Endothelial cell of umbilical vein (primary cell): ENCODE measurements at regions not wholly inside any gene's neighbourhood (a gene's known extent, or its start where the extent isn't known, plus 50 kb on each side); places are given as distances from the start of the nearest gene placed in this dataset.

ENCODE experiments used
- BruUV-seq: library from RNA; stranded (reverse); fragments of 400-500 nt; replicated peaks from 2 replicates; lab custom pipeline; 2021; lab: Mats Ljungman, UMichigan
- CTCF ChIA-PET: fragments of 300-600, 350-600 bp; sonication (Branson Sonifier 250); formaldehyde crosslinking; loops from one replicate; lab custom pipeline; 2021; ENCODE audit warnings: antibody characterized with exemption, inconsistent platforms; lab: Charles Lee
- POLR2A ChIA-PET: fragments of 300-600, 350-600 bp; sonication (Branson Sonifier 250); formaldehyde crosslinking; loops from one replicate; lab custom pipeline; 2021; ENCODE audit warnings: antibody characterized with exemption, inconsistent platforms; lab: Charles Lee
- DNase-seq: peaks from one replicate; pipeline ENCODE4 v3.0.0-alpha.2; 2011; ENCODE audit warnings: low read depth, low spot score
- FAIRE-seq: peaks from 2 replicates; lab custom pipeline; 2011; peaks lifted over from hg19 to GRCh38; lab: Jason Lieb, UNC
- H2AFZ ChIP-seq: 2 replicates; pipeline ENCODE4 v1.6.0; 2012; ENCODE audit warnings: low read depth, low read length, control low read depth, inconsistent platforms
- H3K27ac ChIP-seq: 2 replicates; pipeline ENCODE4 v1.5.1; 2011; ENCODE audit warnings: low read depth, mild to moderate bottlenecking, control low read depth, low read length, moderate library complexity; ENCODE audit not compliant: insufficient read depth
- H3K27me3 ChIP-seq, 2 experiments: 2 replicates each; pipeline versions ENCODE4 v1.6.0 to v1.6.1; 2011; ENCODE audit warnings: low read length in 2 of 2, mixed read lengths in 1 of 2; ENCODE audit not compliant: control insufficient read depth in 2 of 2, insufficient read depth in 2 of 2
- H3K36me3 ChIP-seq, 2 experiments: 2 replicates in 1 of 2; 3 replicates in 1 of 2; pipeline ENCODE4 v1.5.1; 2011; ENCODE audit warnings: low read length in 2 of 2, mild to moderate bottlenecking in 1 of 2, moderate library complexity in 1 of 2; ENCODE audit not compliant: control insufficient read depth in 2 of 2, insufficient read depth in 2 of 2; ENCODE audit errors: extremely low read depth in 1 of 2
- H3K4me1 ChIP-seq: 3 replicates; pipeline ENCODE4 v1.5.1; 2011; ENCODE audit warnings: mild to moderate bottlenecking, low read length; ENCODE audit not compliant: control insufficient read depth, insufficient read depth; ENCODE audit errors: extremely low read depth
- H3K4me2 ChIP-seq: 2 replicates; pipeline ENCODE4 v1.6.1; 2011; ENCODE audit warnings: low read length, control low read depth, mixed read lengths; ENCODE audit not compliant: insufficient read depth
- H3K4me3 ChIP-seq, 3 experiments: fragments of 200-600 bp in 1 of 3; sonication (generic), shearing (Covaris generic) in 1 of 3; replicated peaks in 1 of 3; 2 replicates each; pipeline ENCODE4 v1.5.1; 2011 to 2016; ENCODE audit warnings: control low read depth in 3 of 3, low read length in 3 of 3, mild to moderate bottlenecking in 2 of 3, inconsistent platforms in 1 of 3, low read depth in 1 of 3, moderate library complexity in 1 of 3; ENCODE audit not compliant: insufficient read depth in 1 of 3
- H3K79me2 ChIP-seq: 2 replicates; pipeline ENCODE4 v1.6.0; 2012; ENCODE audit warnings: low read length, inconsistent platforms; ENCODE audit not compliant: control insufficient read depth, insufficient read depth
- H3K9ac ChIP-seq: replicated peaks from 2 replicates; pipeline ENCODE3; 2011; ENCODE audit warnings: low read length, control low read depth; ENCODE audit not compliant: insufficient read depth; ENCODE audit errors: extremely low read depth
- H3K9me1 ChIP-seq: replicated peaks from 3 replicates; pipeline ENCODE4 v1.6.0; 2011; ENCODE audit warnings: mild to moderate bottlenecking, low read length; ENCODE audit not compliant: control insufficient read depth, insufficient read depth; ENCODE audit errors: extremely low read depth
- H3K9me3 ChIP-seq: replicated peaks from 2 replicates; pipeline ENCODE4 v1.5.1; 2012; ENCODE audit warnings: low read length, inconsistent platforms; ENCODE audit not compliant: control insufficient read depth, insufficient read depth
- H4K20me1 ChIP-seq: replicated peaks from 2 replicates; pipeline ENCODE3; 2011; ENCODE audit warnings: mild to moderate bottlenecking, low read length; ENCODE audit not compliant: control insufficient read depth, insufficient read depth; ENCODE audit errors: extremely low read depth
- EZH2 ChIP-seq: IDR thresholded peaks from 2 replicates; pipeline ENCODE4 v1.6.1; 2012; ENCODE audit warnings: borderline replicate concordance, low read depth, mild to moderate bottlenecking, moderate library complexity, low read length, inconsistent platforms; ENCODE audit not compliant: severe bottlenecking
- FOS ChIP-seq: IDR thresholded peaks from 2 replicates; pipeline ENCODE4 v1.6.1; 2011; ENCODE audit warnings: mild to moderate bottlenecking, low read length, moderate library complexity, borderline replicate concordance; ENCODE audit not compliant: insufficient read depth
- GATA2 ChIP-seq: IDR thresholded peaks from 2 replicates; pipeline ENCODE4 v1.7.0; 2011; ENCODE audit warnings: low read depth, mild to moderate bottlenecking, moderate library complexity, mixed read lengths, low read length; ENCODE audit not compliant: insufficient read length, insufficient read depth
- JUN ChIP-seq: IDR thresholded peaks from 2 replicates; pipeline ENCODE4 v1.6.1; 2011; ENCODE audit warnings: borderline replicate concordance, low read depth; ENCODE audit not compliant: insufficient read length, insufficient read depth
- MYC ChIP-seq: IDR thresholded peaks from one replicate; pipeline ENCODE4 v1.6.1; 2011; ENCODE audit warnings: mild to moderate bottlenecking, low read depth, low read length
- POLR2A ChIP-seq: IDR thresholded peaks from 2 replicates; pipeline ENCODE4 v1.6.1; 2012; ENCODE audit warnings: low read depth, mild to moderate bottlenecking, control low read depth, low read length
- POLR2AphosphoS5 ChIP-seq: IDR thresholded peaks from 2 replicates; pipeline ENCODE4 v1.6.1; 2012; ENCODE audit warnings: low read depth, mild to moderate bottlenecking, control low read depth, low read length, moderate library complexity; ENCODE audit not compliant: insufficient read depth
- dilution Hi-C: fragments of 300-500 bp; cut with MboI; formaldehyde crosslinking; loops from one replicate; pipeline ENCODE4 v1.15.0; 2019; ENCODE audit warnings: low sequenced_read_pairs; ENCODE audit not compliant: extremely low pct_ligation_motif_present
- intact Hi-C: fragments of 100-400 bp; cut with micrococcal nuclease; formaldehyde crosslinking; loops from one replicate; pipeline ENCODE4 v1.10.0; 2022
- TF ChIP-seq, protein P1 (sequence below), 2 donors: IDR thresholded peaks; 1 replicate in 1 of 2; 2 replicates in 1 of 2; pipeline ENCODE4 v1.5.1; 2011; ENCODE audit warnings: low read length in 2 of 2, mild to moderate bottlenecking in 2 of 2, moderate library complexity in 2 of 2, control low read depth in 1 of 2, inconsistent platforms in 1 of 2, low read depth in 1 of 2; ENCODE audit not compliant: insufficient read depth in 1 of 2; ENCODE audit errors: extremely low read depth in 1 of 2
- TF ChIP-seq, protein P2 (sequence below): IDR thresholded peaks from 2 replicates; pipeline ENCODE4 v1.6.1; 2011; ENCODE audit not compliant: insufficient read depth, insufficient read length

DNA sequence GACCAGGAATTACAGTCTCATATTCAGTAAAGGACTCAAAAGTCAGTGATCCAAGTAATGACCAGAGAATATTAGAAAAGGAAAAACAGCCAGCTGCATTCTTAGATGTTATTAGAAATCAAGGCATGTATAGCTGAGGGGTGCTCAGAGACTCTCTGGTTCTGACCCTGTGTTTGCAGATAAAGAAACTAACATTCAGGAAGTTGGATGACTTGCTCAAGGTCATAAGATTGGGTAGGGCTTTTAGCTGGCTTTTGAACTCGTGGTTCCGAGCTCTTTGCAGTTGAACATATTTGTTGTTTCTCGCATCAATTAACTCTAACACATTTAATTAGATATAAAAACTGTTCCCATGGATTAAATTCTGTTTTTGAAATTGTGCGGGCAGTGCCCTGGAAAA is 62.5 kb upstream of the ENPP6 start:
- TF ChIP-seq GATA2 = no peak
- TF ChIP-seq, protein P1, sequence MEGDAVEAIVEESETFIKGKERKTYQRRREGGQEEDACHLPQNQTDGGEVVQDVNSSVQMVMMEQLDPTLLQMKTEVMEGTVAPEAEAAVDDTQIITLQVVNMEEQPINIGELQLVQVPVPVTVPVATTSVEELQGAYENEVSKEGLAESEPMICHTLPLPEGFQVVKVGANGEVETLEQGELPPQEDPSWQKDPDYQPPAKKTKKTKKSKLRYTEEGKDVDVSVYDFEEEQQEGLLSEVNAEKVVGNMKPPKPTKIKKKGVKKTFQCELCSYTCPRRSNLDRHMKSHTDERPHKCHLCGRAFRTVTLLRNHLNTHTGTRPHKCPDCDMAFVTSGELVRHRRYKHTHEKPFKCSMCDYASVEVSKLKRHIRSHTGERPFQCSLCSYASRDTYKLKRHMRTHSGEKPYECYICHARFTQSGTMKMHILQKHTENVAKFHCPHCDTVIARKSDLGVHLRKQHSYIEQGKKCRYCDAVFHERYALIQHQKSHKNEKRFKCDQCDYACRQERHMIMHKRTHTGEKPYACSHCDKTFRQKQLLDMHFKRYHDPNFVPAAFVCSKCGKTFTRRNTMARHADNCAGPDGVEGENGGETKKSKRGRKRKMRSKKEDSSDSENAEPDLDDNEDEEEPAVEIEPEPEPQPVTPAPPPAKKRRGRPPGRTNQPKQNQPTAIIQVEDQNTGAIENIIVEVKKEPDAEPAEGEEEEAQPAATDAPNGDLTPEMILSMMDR (IDR thresholded peaks at IDR 0.05; ENCODE audit: extremely low read depth in 1 of 2, insufficient read depth in 1 of 2, low read depth in 1 of 2, low read length in 2 of 2) = no peak
- TF ChIP-seq, protein P2, sequence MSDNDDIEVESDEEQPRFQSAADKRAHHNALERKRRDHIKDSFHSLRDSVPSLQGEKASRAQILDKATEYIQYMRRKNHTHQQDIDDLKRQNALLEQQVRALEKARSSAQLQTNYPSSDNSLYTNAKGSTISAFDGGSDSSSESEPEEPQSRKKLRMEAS = no peak
- Histone ChIP-seq H4K20me1 (no peaks in the 10 kb centered on the region), H3K4me1 (no peaks in the 10 kb centered on the region), H3K4me3 (no peak overlapping the region), H3K9me1 (no peaks in the 10 kb centered on the region), H3K9me3 (no peaks in the 10 kb centered on the region), H3K27me3 (no peaks in the 10 kb centered on the region), H3K27ac (no peak overlapping the region), H3K36me3 (no peaks in the 10 kb centered on the region), H3K79me2 (no peaks in the 10 kb centered on the region), H3K9ac (no peak overlapping the region), H2AFZ (no peak overlapping the region), H3K4me2 (no peak overlapping the region)
- CTCF ChIA-PET = interaction anchor here (0.7 to 1.8 kb wide), 4 partner anchors 12 to 19 kb away, joined by 3 to 6 read pairs (median 4); no protein-coding TSS in a partner anchor
- dilution Hi-C loops (no loop called here), intact Hi-C loops (no loop called here)
- POLR2A ChIA-PET = no interaction called here
- no peak for FAIRE-seq
- BruUV-seq = no TSS peak
- DNase-seq = no peak

DNA sequence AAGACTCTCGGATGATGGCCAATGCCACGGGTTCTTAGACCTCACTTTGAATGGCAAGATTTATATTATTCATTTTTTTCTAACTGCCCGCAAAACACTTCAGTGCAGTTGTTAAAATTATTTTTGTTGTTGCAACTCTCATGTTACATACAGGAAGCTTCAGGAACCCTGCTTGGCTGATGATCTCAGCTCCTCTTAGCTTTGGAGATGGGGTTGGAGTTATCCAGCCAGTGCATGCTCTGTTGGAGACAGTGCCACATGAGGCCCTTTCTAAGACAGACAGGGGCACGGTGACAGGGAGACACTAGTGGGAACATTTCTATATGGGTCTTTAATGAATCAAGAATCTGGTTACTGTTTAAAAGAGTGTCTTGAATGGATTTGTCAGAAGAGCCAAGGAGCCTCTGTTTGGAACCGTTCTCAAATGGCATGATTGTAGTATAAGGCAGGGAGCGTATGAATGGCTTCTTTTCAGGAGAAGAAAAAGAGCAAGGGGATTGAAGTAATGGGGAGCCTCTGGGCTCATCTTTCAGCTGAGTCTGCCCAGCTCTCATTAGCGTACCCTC is 61.9 kb upstream of the ENPP6 start:
- DNase-seq = no peak
- POLR2A ChIA-PET = interaction anchor here (0.6 kb wide), 1 partner anchor 742 kb away, joined by 11 read pairs; no protein-coding TSS in a partner anchor
- no TSS peak for BruUV-seq
- CTCF ChIA-PET = interaction anchor here (0.7 to 1.8 kb wide), 4 partner anchors 11 to 19 kb away, joined by 3 to 6 read pairs (median 4); no protein-coding TSS in a partner anchor
- H3K27me3 ChIP-seq = no peaks in the 10 kb centered on the region
- no peaks in the 10 kb centered on the region for H3K9me3 ChIP-seq
- H3K9me1 ChIP-seq = no peaks in the 10 kb centered on the region
- H3K4me3 ChIP-seq = no peak overlapping the region
- no peaks in the 10 kb centered on the region for H3K4me1 ChIP-seq
- intact Hi-C loops (no loop called here), dilution Hi-C loops (no loop called here)
- no peak overlapping the region for H3K4me2 ChIP-seq
- TF ChIP-seq, protein P2 = no peak
- TF ChIP-seq JUN = no peak
- no peak for TF ChIP-seq POLR2AphosphoS5
- TF ChIP-seq POLR2A = no peak
- no peak for TF ChIP-seq EZH2
- no peak for TF ChIP-seq GATA2
- TF ChIP-seq, protein P1 (IDR thresholded peaks at IDR 0.05; ENCODE audit: extremely low read depth in 1 of 2, insufficient read depth in 1 of 2, low read depth in 1 of 2, low read length in 2 of 2) = no peak
- TF ChIP-seq FOS = no peak
- no peak for TF ChIP-seq MYC
- no peaks in the 10 kb centered on the region for H4K20me1 ChIP-seq
- H3K79me2 ChIP-seq = no peaks in the 10 kb centered on the region
- FAIRE-seq = peak; percentile 40
- H3K9ac ChIP-seq = no peak overlapping the region
- H3K36me3 ChIP-seq = no peaks in the 10 kb centered on the region
- H2AFZ ChIP-seq = no peak overlapping the region
- H3K27ac ChIP-seq = no peak overlapping the region
